Adipocyte (in vitro differentiated cells): ENCODE measurements at regions not wholly inside any gene's neighbourhood (a gene's known extent, or its start where the extent isn't known, plus 50 kb on each side); places are given as distances from the start of the nearest gene placed in this dataset.

ENCODE experiments used
- DNase-seq: peaks from one replicate; pipeline ENCODE4 v3.0.0-alpha.2; 2015; ENCODE audit warnings: low read depth
- H3K27me3 ChIP-seq: replicated peaks from 2 replicates; pipeline ENCODE4 v1.7.0; 2013; ENCODE audit warnings: mild to moderate bottlenecking, low read length, moderate library complexity; ENCODE audit not compliant: control insufficient read depth, insufficient read depth
- H3K36me3 ChIP-seq: 2 replicates; pipeline ENCODE4 v1.7.0; 2013; ENCODE audit warnings: low read length, mild to moderate bottlenecking, moderate library complexity; ENCODE audit not compliant: control insufficient read depth, insufficient read depth, severe bottlenecking
- H3K4me1 ChIP-seq: 2 replicates; pipeline ENCODE4 v1.7.0; 2013; ENCODE audit warnings: mild to moderate bottlenecking, low read length, moderate library complexity; ENCODE audit not compliant: control insufficient read depth, insufficient read depth
- H3K4me3 ChIP-seq: 2 replicates; pipeline ENCODE4 v1.7.0; 2013; ENCODE audit warnings: mild to moderate bottlenecking, low read length, moderate library complexity
- H3K9ac ChIP-seq: 2 replicates; pipeline ENCODE4 v1.7.0; 2013; ENCODE audit warnings: mild to moderate bottlenecking, low read length, moderate library complexity
- H3K9me3 ChIP-seq: 2 replicates; pipeline ENCODE4 v1.7.0; 2013; ENCODE audit warnings: mild to moderate bottlenecking, low read length, moderate library complexity; ENCODE audit not compliant: control insufficient read depth

DNA sequence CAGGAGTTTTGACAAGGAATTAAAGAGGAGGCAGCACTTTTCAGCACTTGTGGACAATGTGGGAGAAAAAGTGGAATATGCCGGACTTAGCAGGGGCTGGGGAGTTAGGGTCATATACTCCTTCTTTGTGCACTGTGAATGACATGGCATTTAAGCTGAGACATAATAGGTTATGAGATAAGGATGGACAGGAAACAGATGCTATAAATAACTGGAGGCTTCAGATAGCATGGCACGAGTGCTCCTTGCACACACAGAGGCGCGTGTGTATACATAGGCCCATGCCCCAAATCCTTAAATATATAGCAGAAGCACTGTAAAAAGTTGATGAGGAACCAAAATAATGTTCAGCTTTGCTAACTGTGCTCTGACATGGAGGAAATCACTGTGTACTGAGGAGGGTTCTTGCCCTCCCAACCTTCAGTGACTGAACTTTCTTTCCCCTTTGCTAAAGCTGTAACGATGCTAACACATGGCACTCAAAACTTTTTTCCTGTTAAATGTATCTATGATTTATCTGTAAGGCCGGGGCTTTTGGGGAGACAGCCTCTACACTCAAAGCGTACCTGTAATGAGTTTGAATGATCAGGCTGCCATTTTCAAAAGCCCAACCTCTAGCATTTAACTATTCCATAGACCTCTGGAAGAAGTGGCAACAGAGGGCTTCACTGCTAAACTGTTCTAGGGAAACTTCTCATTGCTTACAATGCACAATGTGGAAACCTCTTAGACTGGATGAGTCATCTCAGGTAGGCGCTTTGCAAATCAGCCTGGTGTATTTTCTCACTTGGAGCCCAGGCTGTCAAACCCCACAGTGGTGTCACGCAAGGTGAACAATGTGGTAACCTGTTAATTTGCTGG is 784.6 kb downstream of the NR2F2 start:
- no peak for DNase-seq
- Histone ChIP-seq H3K4me3 (no peak overlapping the region), H3K4me1 (no peaks in the 10 kb centered on the region), H3K9me3 (peaks cover 18% of the 10 kb centered on the region), H3K36me3 (no peaks in the 10 kb centered on the region), H3K27me3 (no peaks in the 10 kb centered on the region), H3K9ac (no peak overlapping the region)

DNA sequence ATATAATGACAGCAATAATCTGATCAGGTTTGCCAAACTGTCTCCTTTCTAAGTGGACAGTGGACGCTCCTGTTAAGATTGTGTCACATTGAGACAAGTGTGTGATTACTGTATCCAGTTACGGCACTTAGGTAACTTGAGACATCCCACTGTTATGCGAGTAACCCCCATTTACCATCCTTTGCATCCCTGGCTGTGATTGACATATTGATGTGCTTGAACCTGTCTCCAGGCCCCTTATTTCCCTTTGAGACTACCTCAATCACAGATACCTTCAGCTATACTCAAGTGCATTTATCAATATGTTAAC is 785.2 kb downstream of the NR2F2 start:
- Histone ChIP-seq H3K4me1 (no peaks in the 10 kb centered on the region), H3K36me3 (no peaks in the 10 kb centered on the region), H3K9ac (no peak overlapping the region), H3K9me3 (peaks cover 20% of the 10 kb centered on the region), H3K27me3 (no peaks in the 10 kb centered on the region), H3K4me3 (no peak overlapping the region)
- no peak for DNase-seq

DNA sequence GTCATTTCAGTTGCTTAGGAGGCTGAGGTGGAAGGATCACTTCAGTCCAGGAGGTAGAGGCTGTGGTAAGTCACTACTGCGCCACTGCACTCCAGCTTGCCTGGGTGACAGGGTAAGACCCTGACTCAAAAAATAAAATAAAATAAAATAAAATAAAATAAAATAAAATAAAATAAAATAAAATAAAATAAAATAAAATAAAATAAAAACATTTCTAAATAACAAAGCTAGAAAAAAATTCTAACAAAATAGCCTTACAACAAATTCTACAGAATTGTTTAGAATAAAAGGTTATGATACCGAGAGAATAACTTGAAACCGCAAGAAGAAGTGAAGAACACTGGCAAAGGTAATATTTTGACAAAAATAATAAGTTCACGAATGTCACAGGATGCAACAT is 794.3 kb downstream of the NR2F2 start:
- Histone ChIP-seq H3K36me3 (no peaks in the 10 kb centered on the region), H3K4me1 (no peaks in the 10 kb centered on the region), H3K4me3 (no peak overlapping the region), H3K27me3 (no peaks in the 10 kb centered on the region), H3K9me3 (peaks cover 13% of the 10 kb centered on the region), H3K9ac (no peak overlapping the region)
- DNase-seq: no peak

DNA sequence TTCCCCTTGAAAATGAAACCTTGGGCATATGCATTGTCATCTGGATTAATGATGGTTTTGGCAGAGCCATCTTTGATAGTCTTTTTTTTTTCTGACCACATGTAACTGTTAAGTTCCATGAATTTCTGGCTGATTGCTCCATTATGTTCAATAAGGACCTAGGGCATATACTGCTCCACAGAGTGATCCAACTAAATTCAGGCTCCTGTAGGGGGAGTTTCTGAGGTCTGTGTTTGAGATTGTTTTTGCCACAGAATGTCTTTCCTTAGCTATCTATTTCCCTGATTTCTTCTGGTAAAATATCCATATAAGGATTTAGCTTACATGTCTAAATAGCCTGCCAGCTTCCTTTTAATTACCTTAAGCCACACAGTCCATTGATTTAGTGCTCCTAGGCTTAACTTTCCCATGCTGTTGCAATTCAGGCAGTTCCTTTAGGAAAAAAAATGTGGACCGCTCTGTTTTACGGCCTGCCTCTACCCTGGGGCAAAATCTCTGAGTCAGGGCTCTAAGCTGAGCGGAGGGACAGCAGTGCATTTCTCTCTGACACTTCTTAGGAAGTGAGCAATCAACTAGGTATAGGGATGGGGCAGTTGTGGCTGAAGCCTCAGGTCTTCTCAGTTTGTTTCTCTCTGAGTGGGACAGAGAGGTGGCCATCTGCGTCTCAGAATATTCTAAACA is 796.2 kb downstream of the NR2F2 start:
- peaks cover 7% of the 10 kb centered on the region for H3K9me3 ChIP-seq
- H3K4me1 ChIP-seq: no peaks in the 10 kb centered on the region
- DNase-seq: no peak
- no peaks in the 10 kb centered on the region for H3K36me3 ChIP-seq
- H3K9ac ChIP-seq: no peak overlapping the region
- no peak overlapping the region for H3K4me3 ChIP-seq
- H3K27me3 ChIP-seq: no peaks in the 10 kb centered on the region

DNA sequence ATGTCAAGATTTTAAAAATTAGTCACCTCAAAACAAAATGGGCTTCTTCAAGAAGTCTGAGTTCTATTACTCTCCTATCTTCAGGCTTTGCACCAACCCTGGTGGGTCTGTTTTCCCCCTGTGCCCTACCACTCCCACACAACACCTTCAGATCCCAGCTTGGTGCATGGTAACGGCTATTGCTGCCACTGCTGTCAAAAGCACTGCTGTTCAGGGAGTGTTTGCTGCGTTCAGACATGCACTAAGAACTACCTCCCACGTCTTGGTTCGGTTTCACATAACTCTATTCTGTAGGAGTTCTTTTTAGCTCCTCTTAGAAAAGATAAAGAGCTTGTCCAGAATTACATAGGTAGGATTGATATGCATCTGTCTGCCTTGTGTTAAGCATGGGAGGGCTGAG is 799.2 kb downstream of the NR2F2 start:
- H3K9me3 ChIP-seq: peaks cover 11% of the 10 kb centered on the region
- H3K9ac ChIP-seq: no peak overlapping the region
- no peak for DNase-seq
- no peak overlapping the region for H3K4me3 ChIP-seq
- no peaks in the 10 kb centered on the region for H3K4me1 ChIP-seq
- no peaks in the 10 kb centered on the region for H3K36me3 ChIP-seq
- H3K27me3 ChIP-seq: no peaks in the 10 kb centered on the region

- Histone ChIP-seq H3K36me3 (no peaks in the 10 kb centered on the region), H3K9ac (no peak overlapping the region), H3K27me3 (no peaks in the 10 kb centered on the region), H3K9me3 (peaks cover 4% of the 10 kb centered on the region), H3K4me3 (no peak overlapping the region), H3K4me1 (no peaks in the 10 kb centered on the region)
- no peak for DNase-seq
These were observed 809.7 kb downstream of the NR2F2 start for GRCh38 chr15:97140216-97140615.

DNA sequence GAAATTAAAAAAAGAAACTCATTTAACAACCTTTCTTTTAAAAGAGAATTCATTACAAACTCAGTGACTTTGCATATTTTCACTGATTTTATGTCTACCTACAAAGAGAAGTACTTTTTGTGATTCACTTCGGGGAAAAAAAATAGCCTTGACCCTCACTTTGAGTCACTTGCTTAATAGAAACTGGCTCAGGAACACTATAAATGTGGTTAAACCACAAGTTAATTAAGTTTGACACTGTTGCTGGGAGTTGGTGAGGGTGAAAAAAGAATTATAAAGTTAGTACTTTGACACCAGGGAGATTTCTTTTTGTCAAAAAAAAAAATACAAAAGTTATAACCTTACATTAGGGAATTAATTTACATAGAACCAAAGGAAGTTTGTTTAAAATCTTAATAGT is 810.9 kb downstream of the NR2F2 start:
- Histone ChIP-seq H3K4me3 (no peak overlapping the region), H3K9me3 (peaks cover 4% of the 10 kb centered on the region), H3K9ac (no peak overlapping the region), H3K4me1 (no peaks in the 10 kb centered on the region), H3K27me3 (no peaks in the 10 kb centered on the region), H3K36me3 (no peaks in the 10 kb centered on the region)
- no peak for DNase-seq

DNA sequence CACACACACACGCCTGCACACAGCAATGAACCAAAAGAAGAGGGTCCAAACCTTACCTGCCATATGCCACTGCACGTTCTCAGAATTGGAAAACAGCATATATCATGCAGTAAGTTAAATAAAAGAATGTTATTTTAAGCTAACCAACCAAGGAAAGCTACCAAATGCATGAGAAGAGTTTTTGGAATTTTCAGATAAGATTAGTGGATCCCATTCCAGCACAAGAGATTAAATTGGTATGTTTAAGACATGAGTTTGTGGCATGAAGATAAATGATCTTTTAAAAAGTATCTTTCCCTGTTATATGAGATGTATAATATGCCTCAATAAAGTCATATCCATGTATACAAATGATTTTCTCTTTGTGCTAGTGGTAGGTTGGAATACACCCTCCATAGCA is 811.4 kb downstream of the NR2F2 start:
- Histone ChIP-seq H3K4me1 (no peaks in the 10 kb centered on the region), H3K27me3 (no peaks in the 10 kb centered on the region), H3K36me3 (no peaks in the 10 kb centered on the region), H3K9me3 (peaks cover 4% of the 10 kb centered on the region), H3K4me3 (no peak overlapping the region), H3K9ac (no peak overlapping the region)
- DNase-seq: no peak

DNA sequence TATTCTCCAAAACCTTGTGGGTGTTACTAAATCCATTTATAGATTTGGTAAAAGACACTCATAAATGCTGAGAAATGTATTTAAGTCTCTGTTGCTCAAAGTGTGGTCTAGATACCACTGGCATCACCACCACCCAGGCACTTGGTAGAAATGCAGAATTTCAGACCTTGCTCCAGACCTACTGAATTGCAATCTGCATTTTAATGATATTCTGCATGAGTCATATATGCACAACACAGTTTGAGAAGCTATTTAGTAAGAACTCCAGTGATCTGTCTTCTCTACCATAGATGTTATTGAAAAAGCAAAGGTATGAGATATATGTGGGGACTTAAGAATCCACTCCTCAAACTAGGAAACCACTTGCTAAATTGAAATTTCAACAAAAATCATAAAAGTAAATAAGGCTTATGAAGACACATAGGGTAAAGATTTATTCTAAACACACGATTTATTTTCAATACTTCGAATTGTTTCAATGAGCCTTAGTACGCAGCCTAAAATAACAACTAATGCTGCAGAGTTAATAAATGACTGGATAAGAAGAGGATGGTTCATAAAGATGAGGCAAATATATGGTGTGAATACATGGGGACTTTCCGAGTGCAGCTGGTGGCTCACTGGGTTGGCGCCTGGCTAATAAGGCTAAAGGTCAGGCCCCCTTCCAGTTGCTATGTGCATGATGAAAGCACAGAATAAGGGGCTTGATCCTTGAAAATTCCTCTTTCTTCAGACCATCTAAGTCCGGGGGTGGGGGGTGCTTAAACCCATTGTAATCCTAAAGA is 813.3 kb downstream of the NR2F2 start:
- Histone ChIP-seq H3K9ac (no peak overlapping the region), H3K36me3 (no peaks in the 10 kb centered on the region), H3K9me3 (peaks cover 4% of the 10 kb centered on the region), H3K4me1 (no peaks in the 10 kb centered on the region), H3K27me3 (no peaks in the 10 kb centered on the region), H3K4me3 (no peak overlapping the region)
- no peak for DNase-seq

GRCh38 chr15:97144377-97144711 is 813.8 kb downstream of the NR2F2 start:
- Histone ChIP-seq H3K36me3 (no peaks in the 10 kb centered on the region), H3K4me1 (no peaks in the 10 kb centered on the region), H3K9me3 (peaks cover 4% of the 10 kb centered on the region), H3K9ac (no peak overlapping the region), H3K27me3 (no peaks in the 10 kb centered on the region), H3K4me3 (no peak overlapping the region)
- DNase-seq: no peak
